Gastroesophageal sphincter (tissue), 3 donors: ENCODE measurements at regions not wholly inside any gene's neighbourhood (a gene's known extent, or its start where the extent isn't known, plus 50 kb on each side); places are given as distances from the start of the nearest gene placed in this dataset.

Source experiments
- POLR2AphosphoS5 ChIP-seq: sonication (generic); formaldehyde crosslinking; IDR thresholded peaks from one replicate; pipeline ENCODE4 v1.6.1; 2017; ENCODE audit warnings: antibody characterized with exemption
- TF ChIP-seq, protein P1 (sequence below), 4 experiments: fragments of 200-600 bp in 2 of 4; fragments of 450-650 bp in 2 of 4; sonication (generic) in 1 of 4; IDR thresholded peaks; one replicate each; pipeline ENCODE4 v1.5.1; 2017 to 2019; ENCODE audit warnings: antibody characterized with exemption in 4 of 4, mild to moderate bottlenecking in 2 of 4, moderate library complexity in 2 of 4

DNA sequence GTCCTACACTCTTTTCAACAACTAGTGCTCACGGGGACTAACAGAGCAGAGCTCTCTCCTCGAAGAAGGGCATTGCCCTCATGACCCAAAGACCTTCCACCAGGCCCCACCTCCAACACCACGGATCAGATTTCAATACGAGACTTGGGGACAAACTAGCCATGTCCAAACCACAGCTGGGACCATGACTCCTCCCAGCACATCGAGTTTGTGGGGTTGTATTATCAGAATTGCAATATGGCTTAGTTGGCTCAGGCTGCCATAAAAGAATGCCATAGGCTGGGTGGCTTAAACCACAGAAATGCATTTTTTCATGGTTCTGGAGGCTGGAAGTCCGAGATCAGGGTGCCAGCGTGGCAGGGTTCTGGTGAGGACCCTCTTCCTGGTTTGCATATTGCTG lies 189.7 kb upstream of the PMEPA1 start:
- TF ChIP-seq, protein P1, sequence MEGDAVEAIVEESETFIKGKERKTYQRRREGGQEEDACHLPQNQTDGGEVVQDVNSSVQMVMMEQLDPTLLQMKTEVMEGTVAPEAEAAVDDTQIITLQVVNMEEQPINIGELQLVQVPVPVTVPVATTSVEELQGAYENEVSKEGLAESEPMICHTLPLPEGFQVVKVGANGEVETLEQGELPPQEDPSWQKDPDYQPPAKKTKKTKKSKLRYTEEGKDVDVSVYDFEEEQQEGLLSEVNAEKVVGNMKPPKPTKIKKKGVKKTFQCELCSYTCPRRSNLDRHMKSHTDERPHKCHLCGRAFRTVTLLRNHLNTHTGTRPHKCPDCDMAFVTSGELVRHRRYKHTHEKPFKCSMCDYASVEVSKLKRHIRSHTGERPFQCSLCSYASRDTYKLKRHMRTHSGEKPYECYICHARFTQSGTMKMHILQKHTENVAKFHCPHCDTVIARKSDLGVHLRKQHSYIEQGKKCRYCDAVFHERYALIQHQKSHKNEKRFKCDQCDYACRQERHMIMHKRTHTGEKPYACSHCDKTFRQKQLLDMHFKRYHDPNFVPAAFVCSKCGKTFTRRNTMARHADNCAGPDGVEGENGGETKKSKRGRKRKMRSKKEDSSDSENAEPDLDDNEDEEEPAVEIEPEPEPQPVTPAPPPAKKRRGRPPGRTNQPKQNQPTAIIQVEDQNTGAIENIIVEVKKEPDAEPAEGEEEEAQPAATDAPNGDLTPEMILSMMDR (IDR thresholded peaks at IDR 0.05) = no peak
- TF ChIP-seq POLR2AphosphoS5 = no peak
